Hepatocyte (in vitro differentiated cells): ENCODE measurements at regions not wholly inside any gene's neighbourhood (a gene's known extent, or its start where the extent isn't known, plus 50 kb on each side); places are given as distances from the start of the nearest gene placed in this dataset.

Experiments
- DNase-seq: peaks from one replicate; pipeline ENCODE4 v3.0.0-alpha.2; 2016; ENCODE audit warnings: low spot score
- H2AFZ ChIP-seq: fragments of 200-600 bp; sonication (generic); 2 replicates; pipeline ENCODE4 v1.6.0; 2016; ENCODE audit warnings: antibody characterized with exemption, mild to moderate bottlenecking
- H3K27ac ChIP-seq: fragments of 200-600 bp; sonication (generic); 2 replicates; pipeline ENCODE4 v1.5.1; 2016; ENCODE audit warnings: mild to moderate bottlenecking
- H3K27me3 ChIP-seq: fragments of 200-600 bp; sonication (generic); 2 replicates; pipeline ENCODE4 v1.6.1; 2016
- H3K36me3 ChIP-seq: fragments of 200-600 bp; sonication (generic); replicated peaks from 2 replicates; pipeline ENCODE4 v1.5.1; 2016; ENCODE audit warnings: low read depth; ENCODE audit not compliant: insufficient read depth
- H3K4me1 ChIP-seq: fragments of 200-600 bp; sonication (generic); 2 replicates; pipeline ENCODE4 v1.5.1; 2016; ENCODE audit warnings: mild to moderate bottlenecking, moderate library complexity; ENCODE audit not compliant: insufficient read depth
- H3K4me2 ChIP-seq: fragments of 200-600 bp; sonication (generic); 2 replicates; pipeline ENCODE4 v1.6.0; 2016
- H3K4me3 ChIP-seq: fragments of 200-600 bp; sonication (generic); 2 replicates; pipeline ENCODE4 v1.5.1; 2016; ENCODE audit warnings: mild to moderate bottlenecking
- H3K79me2 ChIP-seq: fragments of 200-600 bp; sonication (generic); 2 replicates; pipeline ENCODE4 v1.6.0; 2017; ENCODE audit warnings: mild to moderate bottlenecking
- H3K9me2 ChIP-seq: fragments of 200-600 bp; sonication (generic); replicated peaks from 2 replicates; pipeline ENCODE4 v1.6.0; 2017; ENCODE audit warnings: mild to moderate bottlenecking; ENCODE audit not compliant: insufficient read depth
- H3K9me3 ChIP-seq: fragments of 200-600 bp; sonication (generic); 2 replicates; pipeline ENCODE4 v1.5.1; 2016; ENCODE audit warnings: low read depth, mild to moderate bottlenecking
- H4K20me1 ChIP-seq: fragments of 200-600 bp; sonication (generic); 2 replicates; pipeline ENCODE4 v1.6.0; 2016; ENCODE audit warnings: mild to moderate bottlenecking; ENCODE audit not compliant: insufficient read depth, poor library complexity, severe bottlenecking
- EZH2 ChIP-seq: fragments of 200-600 bp; sonication (generic); IDR thresholded peaks from 2 replicates; pipeline ENCODE4 v1.6.1; 2016; ENCODE audit warnings: antibody characterized with exemption, mild to moderate bottlenecking, borderline replicate concordance
- EZH2phosphoT487 ChIP-seq: fragments of 200-600 bp; sonication (generic); IDR thresholded peaks from one replicate; pipeline ENCODE4 v1.6.1; 2018; ENCODE audit warnings: antibody characterized with exemption, mild to moderate bottlenecking, low read depth, moderate library complexity; ENCODE audit not compliant: unreplicated experiment, severe bottlenecking
- WGBS: methylation state at CpG from one replicate; pipeline ENCODE4 v1.1.6; 2016; ENCODE audit warnings: low lambda C conversion rate; ENCODE audit errors: missing lambda C conversion rate; 5-methylcytosine and 5-hydroxymethylcytosine counted together
- TF ChIP-seq, protein P1 (sequence below): fragments of 200-600 bp; sonication (generic); IDR thresholded peaks from 2 replicates; pipeline ENCODE4 v1.5.1; 2016; ENCODE audit warnings: antibody characterized with exemption, mild to moderate bottlenecking; ENCODE audit not compliant: poor library complexity

DNA sequence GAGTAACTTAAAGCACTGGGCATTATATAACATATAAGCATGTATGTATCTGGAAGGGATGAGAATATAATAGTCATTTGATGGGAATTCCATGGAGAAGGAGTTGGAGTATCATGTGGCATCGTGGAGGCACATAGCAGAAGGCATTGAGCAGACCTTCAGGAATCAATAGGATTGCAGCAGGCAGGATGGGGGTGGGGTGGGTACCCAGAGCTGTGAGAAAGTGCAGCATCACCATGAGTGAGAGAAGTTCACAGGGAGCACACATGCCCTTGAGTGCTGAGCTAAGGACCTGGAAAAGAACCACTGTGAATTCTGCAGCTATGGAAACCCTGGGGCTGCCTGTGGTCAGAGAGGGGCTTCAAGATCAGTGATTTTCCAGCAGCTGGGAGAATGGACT lies 57.3 kb downstream of the MED10 start:
- Histone ChIP-seq H4K20me1 (no peaks in the 10 kb centered on the region), H3K27ac (no peak overlapping the region), H3K4me2 (no peak overlapping the region), H3K79me2 (no peaks in the 10 kb centered on the region), H3K9me3 (no peaks in the 10 kb centered on the region), H3K4me3 (no peak overlapping the region), H3K9me2 (no peaks in the 10 kb centered on the region), H3K27me3 (no peaks in the 10 kb centered on the region), H3K4me1 (no peaks in the 10 kb centered on the region), H2AFZ (no peak overlapping the region), H3K36me3 (no peaks in the 10 kb centered on the region)
- WGBS, result 78% methylated on average over 1 of the region's 1 CpG
- TF ChIP-seq, protein P1, sequence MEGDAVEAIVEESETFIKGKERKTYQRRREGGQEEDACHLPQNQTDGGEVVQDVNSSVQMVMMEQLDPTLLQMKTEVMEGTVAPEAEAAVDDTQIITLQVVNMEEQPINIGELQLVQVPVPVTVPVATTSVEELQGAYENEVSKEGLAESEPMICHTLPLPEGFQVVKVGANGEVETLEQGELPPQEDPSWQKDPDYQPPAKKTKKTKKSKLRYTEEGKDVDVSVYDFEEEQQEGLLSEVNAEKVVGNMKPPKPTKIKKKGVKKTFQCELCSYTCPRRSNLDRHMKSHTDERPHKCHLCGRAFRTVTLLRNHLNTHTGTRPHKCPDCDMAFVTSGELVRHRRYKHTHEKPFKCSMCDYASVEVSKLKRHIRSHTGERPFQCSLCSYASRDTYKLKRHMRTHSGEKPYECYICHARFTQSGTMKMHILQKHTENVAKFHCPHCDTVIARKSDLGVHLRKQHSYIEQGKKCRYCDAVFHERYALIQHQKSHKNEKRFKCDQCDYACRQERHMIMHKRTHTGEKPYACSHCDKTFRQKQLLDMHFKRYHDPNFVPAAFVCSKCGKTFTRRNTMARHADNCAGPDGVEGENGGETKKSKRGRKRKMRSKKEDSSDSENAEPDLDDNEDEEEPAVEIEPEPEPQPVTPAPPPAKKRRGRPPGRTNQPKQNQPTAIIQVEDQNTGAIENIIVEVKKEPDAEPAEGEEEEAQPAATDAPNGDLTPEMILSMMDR, result no peak
- no peak for TF ChIP-seq EZH2
- TF ChIP-seq EZH2phosphoT487, result no peak
- no peak for DNase-seq

DNA sequence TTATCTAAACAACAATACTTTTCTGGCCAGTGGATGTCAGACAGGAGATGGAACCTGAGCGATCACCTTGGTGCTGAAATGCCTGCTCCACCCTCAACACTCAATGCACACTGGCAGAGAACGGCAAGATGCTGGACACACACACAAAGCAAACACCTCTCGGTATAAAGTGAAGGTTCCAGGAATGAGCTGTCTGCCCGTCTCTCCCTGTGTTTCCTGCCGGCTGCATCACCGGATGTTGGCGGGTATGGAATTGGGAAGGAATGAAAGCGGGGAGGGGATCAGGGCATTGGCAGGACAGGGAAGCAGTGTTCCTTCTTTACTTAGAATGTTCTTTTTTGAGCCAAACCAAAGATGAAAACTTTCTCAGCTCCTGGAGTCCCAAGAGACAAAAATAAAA lies 59.2 kb downstream of the MED10 start:
- WGBS, result 87% methylated on average over 8 of the region's 8 CpGs
- H4K20me1 ChIP-seq, result no peaks in the 10 kb centered on the region

DNA sequence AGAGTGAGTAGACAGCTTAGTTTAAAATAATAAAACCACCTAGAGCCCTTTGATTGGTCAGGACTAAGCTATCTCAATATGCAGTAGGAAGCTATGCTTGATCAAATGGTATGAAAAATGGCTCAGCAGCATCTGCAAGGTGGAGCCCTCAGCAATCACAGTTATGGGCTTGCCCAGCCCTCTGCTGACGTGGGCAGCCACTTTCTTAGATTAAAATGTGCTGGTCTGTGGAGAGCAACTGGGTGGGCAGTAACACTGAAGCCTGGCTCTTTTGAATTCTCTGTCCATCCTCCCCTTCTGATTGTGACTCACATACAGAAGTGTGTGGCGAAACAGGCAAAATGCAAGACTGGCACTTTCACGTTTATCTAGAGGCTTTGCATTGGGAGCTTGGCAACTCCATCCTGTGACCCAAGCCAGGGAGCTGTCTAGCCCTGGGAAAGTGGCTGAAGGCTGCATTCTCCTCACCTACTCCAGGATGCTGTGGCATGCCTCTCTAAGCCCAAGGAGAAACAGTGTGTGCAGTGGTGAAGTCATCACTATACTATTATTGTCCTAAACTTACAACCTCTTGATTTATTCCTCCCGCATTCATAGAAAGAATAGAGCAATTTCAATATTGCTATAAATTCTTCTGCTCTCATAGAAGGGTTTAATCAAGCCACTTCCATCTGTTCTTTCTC lies 61.1 kb downstream of the MED10 start:
- H3K9me3 ChIP-seq, result no peaks in the 10 kb centered on the region
- H3K27me3 ChIP-seq, result no peaks in the 10 kb centered on the region
- H3K4me1 ChIP-seq, result no peaks in the 10 kb centered on the region
- H3K4me3 ChIP-seq, result no peak overlapping the region
- no peak overlapping the region for H2AFZ ChIP-seq
- no peaks in the 10 kb centered on the region for H3K9me2 ChIP-seq
- no peak overlapping the region for H3K4me2 ChIP-seq
- no peak overlapping the region for H3K27ac ChIP-seq
- no peaks in the 10 kb centered on the region for H3K36me3 ChIP-seq
- no peaks in the 10 kb centered on the region for H3K79me2 ChIP-seq
- H4K20me1 ChIP-seq, result no peaks in the 10 kb centered on the region
- no peak for TF ChIP-seq EZH2phosphoT487
- TF ChIP-seq, protein P1, result no peak
- TF ChIP-seq EZH2, result no peak
- no peak for DNase-seq
- WGBS, result 62% methylated on average over 4 of the region's 4 CpGs

More for the DNA sequence above, 59.2 kb downstream of the MED10 start:
- Histone ChIP-seq H3K9me3 (no peaks in the 10 kb centered on the region), H3K36me3 (no peaks in the 10 kb centered on the region), H3K4me2 (no peak overlapping the region), H2AFZ (no peak overlapping the region), H3K9me2 (no peaks in the 10 kb centered on the region), H3K4me3 (no peak overlapping the region), H3K79me2 (no peaks in the 10 kb centered on the region), H3K4me1 (no peaks in the 10 kb centered on the region), H3K27me3 (no peaks in the 10 kb centered on the region), H3K27ac (no peak overlapping the region)
- DNase-seq, result no peak
- TF ChIP-seq EZH2phosphoT487 (no peak), EZH2 (no peak)
- TF ChIP-seq, protein P1, result no peak
